Heart left ventricle (tissue), 16 donors: ENCODE measurements at regions not wholly inside any gene's neighbourhood (a gene's known extent, or its start where the extent isn't known, plus 50 kb on each side); places are given as distances from the start of the nearest gene placed in this dataset.

ENCODE experiments used
- ATAC-seq, 4 donors: fragments of 200-7000 bp; cut with Tn5 transposase; one replicate each; pipeline ENCODE4 v1.9.1; 2020 to 2022; ENCODE audit warnings: moderate library complexity in 4 of 4, mild to moderate bottlenecking in 3 of 4, moderate number of reproducible peaks in 1 of 4
- DNase-seq, 5 donors: peaks; one replicate each; pipeline ENCODE4 v3.0.0-alpha.2; 2020
- H3K27ac ChIP-seq, 12 donors: fragments of 200-600 bp; sonication (generic) in 4 of 12; one replicate each; pipeline versions ENCODE4 v1.5.0 to v1.8.0; 2016 to 2022; ENCODE audit warnings: mild to moderate bottlenecking in 2 of 12
- H3K27me3 ChIP-seq, 9 donors: fragments of 200-600 bp; sonication (generic) in 2 of 9; one replicate each; pipeline versions ENCODE4 v1.5.1 to v1.8.0; 2016 to 2022; ENCODE audit warnings: mild to moderate bottlenecking in 3 of 9
- H3K36me3 ChIP-seq, 9 donors: fragments of 200-600 bp; sonication (generic) in 2 of 9; one replicate each; pipeline versions ENCODE4 v1.5.0 to v1.8.0; 2018 to 2022; ENCODE audit warnings: mild to moderate bottlenecking in 2 of 9
- H3K4me1 ChIP-seq, 12 donors: fragments of 200-600 bp; sonication (generic) in 4 of 12; one replicate each; pipeline versions ENCODE4 v1.5.0 to v1.8.0; 2016 to 2022; ENCODE audit warnings: mild to moderate bottlenecking in 3 of 12
- H3K4me3 ChIP-seq, 12 donors: fragments of 200-600 bp; sonication (generic) in 4 of 12; one replicate each; pipeline versions ENCODE4 v1.5.0 to v1.8.0; 2017 to 2022; ENCODE audit warnings: mild to moderate bottlenecking in 9 of 12, moderate library complexity in 4 of 12
- H3K9me3 ChIP-seq, 12 donors: fragments of 200-600 bp; sonication (generic) in 4 of 12; one replicate each; pipeline versions ENCODE4 v1.5.0 to v1.8.0; 2016 to 2022; ENCODE audit warnings: mild to moderate bottlenecking in 1 of 12
- POLR2A ChIP-seq, 2 donors: fragments of 450-650 bp; IDR thresholded peaks; one replicate each; pipeline ENCODE4 v1.6.1; 2017; ENCODE audit warnings: antibody characterized with exemption in 2 of 2, mild to moderate bottlenecking in 2 of 2, moderate library complexity in 2 of 2
- WGBS, 4 donors: extraction: QIAGEN DNeasy Blood & Tissue Kit in 2 of 4; methylation state at CpG; one replicate each; pipeline versions ENCODE4 v1.1.5 to v1.1.7; 2013 to 2018; 5-methylcytosine and 5-hydroxymethylcytosine counted together
- intact Hi-C, 10 donors: fragments of 100-400 bp; cut with DNase I; formaldehyde crosslinking; loops; one replicate each; pipeline versions ENCODE4 v1.11.1 to v1.14.2; 2022
- TF ChIP-seq, protein P1 (sequence below), 12 donors: fragments of 200-600 bp; sonication (generic) in 4 of 12; IDR thresholded peaks; one replicate each; pipeline versions ENCODE4 v1.5.0 to v1.8.0; 2018 to 2022; ENCODE audit warnings: antibody characterized with exemption in 12 of 12, mild to moderate bottlenecking in 5 of 12
- donor health status: ischemic (EF 13 %, LVEDD 7.1; RV severe dilation, severe dysfunction).
- donor health status: healthy with polysubstance abuse.
- donor health status: DM: no; HTN: yes; CAD: no.
- donor health status: DM: no; HTN: no; CAD: no.
- donor health status: ischemic (EF 25% LVEDD 6.9; RV normal size, moderate dysfunction).
- donor health status: ischemic (EF 25% LVEDD 5.7; RV mildly dilated, moderate dysfunction).
- donor health status: healthy.
- donor health status: DM: yes; HTN: yes; CAD: no.
- donor health status: ischemic (EF 35%, LVEDD 5.7; RV mildly dilated, moderate dysfunction).
- donor health status: nonischemic (EF 11% LVEDD 7.7; RV severe dilation, severe dysfunction).
- donor health status: DM: yes; HTN: yes; CAD: no.
- donor health status: PGD.
- donor health status: ischemic (EF 29% LVEDD 5.4; RV normal size, mild dysfunction).
- donor health status: nonischemic (EF 23%, LVEDD 6.1; RV moderate dilation, normal function).

DNA sequence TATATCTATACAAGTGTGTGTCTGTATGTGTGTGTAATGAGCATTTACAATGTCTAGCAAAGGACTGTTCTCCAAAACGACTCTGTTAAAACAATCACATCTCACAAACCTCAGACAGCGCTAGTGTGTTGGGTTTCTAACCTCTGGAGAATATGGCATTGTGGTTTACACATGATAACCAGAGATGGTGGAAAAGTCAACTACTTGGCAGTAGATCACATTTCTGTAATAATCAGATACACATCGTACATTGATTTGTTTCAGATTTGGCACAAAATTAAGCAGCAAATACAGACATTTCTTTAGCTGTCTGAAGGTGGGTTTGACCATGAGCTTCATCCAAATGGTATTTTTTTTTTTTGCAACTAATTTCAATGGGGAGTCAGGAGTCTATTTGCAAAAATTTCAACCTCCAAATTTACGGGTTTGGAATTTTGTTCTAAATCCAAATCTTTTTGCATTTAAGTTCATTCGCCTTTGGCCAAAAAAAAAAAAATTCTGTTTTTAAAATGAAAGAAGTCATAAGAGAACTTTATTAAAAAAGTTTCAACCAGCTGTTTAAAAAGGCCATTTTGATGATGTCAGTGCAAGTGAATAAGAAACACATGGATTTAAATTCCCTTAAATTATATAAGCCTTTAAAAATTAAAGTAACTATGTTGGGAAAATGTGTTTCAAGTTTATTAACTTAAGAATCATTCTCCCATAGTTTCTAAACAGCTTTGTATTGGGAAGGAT is 127.8 kb downstream of the TMEM26 start:
- Histone ChIP-seq H3K27me3 (peaks cover 0 to 7% (median 0%) of the 10 kb centered on the region in 9 donors), H3K4me3 (no peak overlapping the region), H3K36me3 (no peaks in the 10 kb centered on the region), H3K9me3 (peaks cover 0 to 20% (median 7%) of the 10 kb centered on the region in 12 donors), H3K27ac (no peak overlapping the region), H3K4me1 (no peaks in the 10 kb centered on the region)
- 55 to 64% (median 61%) methylated on average over 5 of the region's 5 CpGs for WGBS, 4 donors
- intact Hi-C loops, result no loop called here
- no peak for TF ChIP-seq POLR2A (IDR thresholded peaks at IDR 0.05)
- ATAC-seq (no peak), DNase-seq (no peak)

DNA sequence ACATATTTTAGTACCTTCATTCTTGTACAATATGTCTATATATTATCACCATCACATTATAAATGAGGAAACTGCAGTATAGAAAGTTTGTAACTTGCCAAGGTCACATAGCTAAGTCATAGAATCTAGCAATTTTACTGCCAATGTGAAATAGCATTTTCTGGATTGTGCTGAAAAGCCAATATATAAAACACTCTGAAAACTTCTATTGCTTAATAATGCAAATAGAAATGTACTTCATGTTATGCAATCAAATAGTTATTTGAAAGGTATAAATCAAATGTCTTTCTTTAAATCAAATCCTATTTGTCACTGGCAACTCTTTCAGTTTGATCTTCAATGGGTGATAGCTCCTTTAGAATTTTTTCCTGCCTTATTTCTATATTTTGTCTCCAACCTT is 129.5 kb downstream of the TMEM26 start:
- intact Hi-C loops, result no loop called here
- Histone ChIP-seq H3K4me3 (no peak overlapping the region), H3K9me3 (peaks cover 0 to 6% (median 0%) of the 10 kb centered on the region in 12 donors), H3K27me3 (peaks cover 0 to 7% (median 0%) of the 10 kb centered on the region in 9 donors), H3K27ac (no peak overlapping the region), H3K4me1 (no peaks in the 10 kb centered on the region), H3K36me3 (no peaks in the 10 kb centered on the region)
- ATAC-seq (no peak), DNase-seq (no peak)
- TF ChIP-seq, protein P1, sequence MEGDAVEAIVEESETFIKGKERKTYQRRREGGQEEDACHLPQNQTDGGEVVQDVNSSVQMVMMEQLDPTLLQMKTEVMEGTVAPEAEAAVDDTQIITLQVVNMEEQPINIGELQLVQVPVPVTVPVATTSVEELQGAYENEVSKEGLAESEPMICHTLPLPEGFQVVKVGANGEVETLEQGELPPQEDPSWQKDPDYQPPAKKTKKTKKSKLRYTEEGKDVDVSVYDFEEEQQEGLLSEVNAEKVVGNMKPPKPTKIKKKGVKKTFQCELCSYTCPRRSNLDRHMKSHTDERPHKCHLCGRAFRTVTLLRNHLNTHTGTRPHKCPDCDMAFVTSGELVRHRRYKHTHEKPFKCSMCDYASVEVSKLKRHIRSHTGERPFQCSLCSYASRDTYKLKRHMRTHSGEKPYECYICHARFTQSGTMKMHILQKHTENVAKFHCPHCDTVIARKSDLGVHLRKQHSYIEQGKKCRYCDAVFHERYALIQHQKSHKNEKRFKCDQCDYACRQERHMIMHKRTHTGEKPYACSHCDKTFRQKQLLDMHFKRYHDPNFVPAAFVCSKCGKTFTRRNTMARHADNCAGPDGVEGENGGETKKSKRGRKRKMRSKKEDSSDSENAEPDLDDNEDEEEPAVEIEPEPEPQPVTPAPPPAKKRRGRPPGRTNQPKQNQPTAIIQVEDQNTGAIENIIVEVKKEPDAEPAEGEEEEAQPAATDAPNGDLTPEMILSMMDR (IDR thresholded peaks at IDR 0.05), result no peak
- TF ChIP-seq POLR2A (IDR thresholded peaks at IDR 0.05), result no peak

DNA sequence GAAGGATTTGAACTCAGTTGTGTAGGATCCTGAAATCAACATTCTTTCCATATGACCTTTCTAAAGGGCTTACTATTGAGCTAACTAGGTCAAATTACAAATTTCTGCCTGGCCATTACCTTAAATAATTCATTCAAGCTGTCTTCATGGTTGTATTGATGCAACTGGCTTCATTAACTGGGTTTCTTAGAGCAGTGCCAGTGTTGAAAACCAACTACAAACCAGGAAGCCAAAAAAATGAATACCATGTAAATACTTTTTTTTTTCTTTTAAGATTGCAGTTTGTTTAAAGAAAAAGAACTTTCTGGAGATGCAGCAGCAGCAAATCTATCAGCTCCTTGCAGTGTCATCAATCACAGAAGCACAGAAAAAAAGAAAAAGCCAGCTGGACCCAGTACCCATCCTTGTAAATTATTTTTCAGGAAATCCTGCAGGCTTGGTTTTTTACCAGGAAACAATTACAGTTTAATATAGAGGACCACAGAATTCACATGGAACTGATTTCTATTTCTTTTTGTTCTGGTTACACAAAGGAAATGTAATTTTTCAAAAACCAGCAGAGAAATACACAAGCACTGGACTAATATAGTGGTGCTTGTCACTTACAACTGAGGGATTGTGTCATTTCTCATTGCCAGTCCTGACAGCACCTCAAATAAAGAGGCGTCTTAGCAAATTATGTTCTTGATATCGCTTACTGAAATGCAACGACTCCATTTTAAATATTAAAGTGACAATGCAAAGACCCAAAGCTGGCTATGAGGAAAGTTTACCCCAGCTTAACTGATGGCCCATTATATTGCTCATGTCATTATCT is 131.9 kb downstream of the TMEM26 start:
- Histone ChIP-seq H3K27me3 (peaks cover 0 to 7% (median 0%) of the 10 kb centered on the region in 9 donors), H3K27ac (no peak overlapping the region), H3K36me3 (no peaks in the 10 kb centered on the region), H3K4me3 (no peak overlapping the region), H3K4me1 (no peaks in the 10 kb centered on the region), H3K9me3 (no peaks in the 10 kb centered on the region)
- DNase-seq (no peak), ATAC-seq (no peak)
- TF ChIP-seq, protein P1 (IDR thresholded peaks at IDR 0.05), result no peak
- TF ChIP-seq POLR2A (IDR thresholded peaks at IDR 0.05), result no peak
- intact Hi-C loops, result no loop called here
- 79 to 85% (median 83%) methylated on average over 3 of the region's 3 CpGs for WGBS, 4 donors

DNA sequence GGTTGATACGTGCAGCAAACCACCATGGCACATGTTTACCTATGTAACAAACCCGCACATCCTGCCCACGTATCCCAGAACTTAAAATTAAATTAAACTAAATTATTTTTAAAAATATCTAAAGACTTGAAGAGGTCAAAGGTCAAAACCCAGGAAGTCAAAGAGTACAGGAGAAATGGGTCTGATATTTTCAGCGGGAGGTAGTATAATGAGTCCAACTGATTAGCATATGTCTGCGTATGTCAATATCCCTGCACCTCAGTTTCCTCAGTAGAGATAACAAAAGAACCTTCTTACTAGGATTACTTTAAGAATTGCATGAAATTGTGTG is 133.0 kb downstream of the TMEM26 start:
- Histone ChIP-seq H3K27me3 (peaks cover 0 to 7% (median 0%) of the 10 kb centered on the region in 9 donors), H3K27ac (no peak overlapping the region), H3K4me3 (no peak overlapping the region), H3K36me3 (no peaks in the 10 kb centered on the region), H3K9me3 (peaks cover 0 to 6% (median 0%) of the 10 kb centered on the region in 12 donors), H3K4me1 (no peaks in the 10 kb centered on the region)
- no peak for ATAC-seq
- intact Hi-C loops, result no loop called here
- 94 to 97% (median 95%) methylated on average over 5 of the region's 5 CpGs for WGBS, 4 donors
- DNase-seq, result no peak
- TF ChIP-seq POLR2A (IDR thresholded peaks at IDR 0.05), result no peak
- TF ChIP-seq, protein P1 (IDR thresholded peaks at IDR 0.05), result no peak
